DND-41 (cell line): ENCODE measurements at regions not wholly inside any gene's neighbourhood (a gene's known extent, or its start where the extent isn't known, plus 50 kb on each side); places are given as distances from the start of the nearest gene placed in this dataset.

Experiments
- ATAC-seq: fragments of 200-7000 bp; cut with Tn5 transposase; 3 replicates; pipeline ENCODE4 v1.9.1; 2021; ENCODE audit warnings: low read depth; ENCODE audit not compliant: insufficient read depth
- DNase-seq: peaks from one replicate; pipeline ENCODE4 v3.0.0-alpha.2; 2020
- H2AFZ ChIP-seq: 2 replicates; pipeline ENCODE4 v1.6.0; 2012; ENCODE audit warnings: low read depth, low read length
- H3K27ac ChIP-seq: 2 replicates; pipeline ENCODE4 v1.5.1; 2012; ENCODE audit warnings: low read length, inconsistent platforms
- H3K27me3 ChIP-seq: fragments of 200-600 bp; sonication (generic); 2 replicates; pipeline ENCODE4 v1.6.0; 2012; ENCODE audit warnings: low read length, mild to moderate bottlenecking, inconsistent platforms; ENCODE audit not compliant: insufficient read depth, poor library complexity
- H3K36me3 ChIP-seq: 2 replicates; pipeline ENCODE4 v1.5.1; 2012; ENCODE audit warnings: low read length, inconsistent platforms; ENCODE audit not compliant: insufficient read depth
- H3K4me1 ChIP-seq: 2 replicates; pipeline ENCODE4 v1.5.1; 2012; ENCODE audit warnings: mild to moderate bottlenecking, low read length; ENCODE audit not compliant: insufficient read depth
- H3K4me2 ChIP-seq: 2 replicates; pipeline ENCODE4 v1.6.0; 2012; ENCODE audit warnings: mild to moderate bottlenecking, moderate library complexity, low read length, inconsistent platforms; ENCODE audit not compliant: insufficient read depth
- H3K4me3 ChIP-seq, 2 experiments: fragments of 200-600 bp in 1 of 2; shearing (Covaris generic) in 1 of 2; 2 replicates each; pipeline ENCODE4 v1.5.1; 2012 to 2016; ENCODE audit warnings: inconsistent platforms in 2 of 2, low read length in 2 of 2, mild to moderate bottlenecking in 2 of 2, low read depth in 1 of 2, moderate library complexity in 1 of 2
- H3K79me2 ChIP-seq: 2 replicates; pipeline ENCODE4 v1.6.0; 2012; ENCODE audit warnings: low read length, inconsistent platforms; ENCODE audit not compliant: insufficient read depth
- H3K9ac ChIP-seq: 2 replicates; pipeline ENCODE4 v1.6.0; 2012; ENCODE audit warnings: low read depth, mild to moderate bottlenecking, inconsistent platforms, low read length, moderate library complexity
- H3K9me3 ChIP-seq: 2 replicates; pipeline ENCODE4 v1.5.1; 2012; ENCODE audit warnings: low read length, moderate library complexity, mild to moderate bottlenecking, inconsistent platforms; ENCODE audit not compliant: insufficient read depth, severe bottlenecking
- H4K20me1 ChIP-seq: 2 replicates; pipeline ENCODE4 v1.6.0; 2012; ENCODE audit warnings: low read length; ENCODE audit not compliant: insufficient read depth
- EZH2 ChIP-seq: IDR thresholded peaks from 3 replicates; pipeline ENCODE4 v1.6.1; 2012; ENCODE audit warnings: borderline replicate concordance, low read depth, mild to moderate bottlenecking, moderate library complexity, low read length, inconsistent platforms; ENCODE audit not compliant: severe bottlenecking
- TF ChIP-seq, protein P1 (sequence below): IDR thresholded peaks from 2 replicates; pipeline ENCODE4 v1.5.1; 2012; ENCODE audit warnings: borderline replicate concordance, low read length, moderate library complexity, mild to moderate bottlenecking; ENCODE audit not compliant: poor library complexity, severe bottlenecking; ENCODE audit errors: extremely low read depth

DNA sequence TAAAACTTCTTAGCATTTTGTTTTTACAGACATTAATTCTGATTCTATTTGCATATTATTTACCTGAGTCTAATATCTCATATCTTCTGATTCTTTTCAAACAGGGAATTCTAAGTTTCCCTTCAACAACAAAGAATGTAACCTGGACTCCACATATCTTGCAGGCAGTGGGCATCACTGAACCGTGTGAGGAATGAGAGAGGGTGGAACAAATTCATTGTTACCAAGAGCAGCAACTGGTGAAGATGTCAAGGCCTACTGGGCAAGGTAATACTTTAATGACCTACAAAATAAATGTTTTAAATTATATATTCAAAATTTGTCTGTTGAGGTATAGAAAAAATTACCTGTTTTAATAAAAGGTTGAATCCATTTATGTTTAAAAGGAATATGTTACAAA lies 455.3 kb upstream of the TUSC1 start:
- no peak for TF ChIP-seq EZH2
- TF ChIP-seq, protein P1, sequence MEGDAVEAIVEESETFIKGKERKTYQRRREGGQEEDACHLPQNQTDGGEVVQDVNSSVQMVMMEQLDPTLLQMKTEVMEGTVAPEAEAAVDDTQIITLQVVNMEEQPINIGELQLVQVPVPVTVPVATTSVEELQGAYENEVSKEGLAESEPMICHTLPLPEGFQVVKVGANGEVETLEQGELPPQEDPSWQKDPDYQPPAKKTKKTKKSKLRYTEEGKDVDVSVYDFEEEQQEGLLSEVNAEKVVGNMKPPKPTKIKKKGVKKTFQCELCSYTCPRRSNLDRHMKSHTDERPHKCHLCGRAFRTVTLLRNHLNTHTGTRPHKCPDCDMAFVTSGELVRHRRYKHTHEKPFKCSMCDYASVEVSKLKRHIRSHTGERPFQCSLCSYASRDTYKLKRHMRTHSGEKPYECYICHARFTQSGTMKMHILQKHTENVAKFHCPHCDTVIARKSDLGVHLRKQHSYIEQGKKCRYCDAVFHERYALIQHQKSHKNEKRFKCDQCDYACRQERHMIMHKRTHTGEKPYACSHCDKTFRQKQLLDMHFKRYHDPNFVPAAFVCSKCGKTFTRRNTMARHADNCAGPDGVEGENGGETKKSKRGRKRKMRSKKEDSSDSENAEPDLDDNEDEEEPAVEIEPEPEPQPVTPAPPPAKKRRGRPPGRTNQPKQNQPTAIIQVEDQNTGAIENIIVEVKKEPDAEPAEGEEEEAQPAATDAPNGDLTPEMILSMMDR: no peak
- Histone ChIP-seq H3K9me3 (no peaks in the 10 kb centered on the region), H2AFZ (no peak overlapping the region), H4K20me1 (no peaks in the 10 kb centered on the region), H3K79me2 (no peaks in the 10 kb centered on the region), H3K9ac (no peak overlapping the region), H3K4me3 (no peak overlapping the region), H3K27ac (no peak overlapping the region), H3K27me3 (no peaks in the 10 kb centered on the region), H3K4me1 (no peaks in the 10 kb centered on the region), H3K36me3 (no peaks in the 10 kb centered on the region), H3K4me2 (no peak overlapping the region)
- ATAC-seq: no peak
- no peak for DNase-seq

DNA sequence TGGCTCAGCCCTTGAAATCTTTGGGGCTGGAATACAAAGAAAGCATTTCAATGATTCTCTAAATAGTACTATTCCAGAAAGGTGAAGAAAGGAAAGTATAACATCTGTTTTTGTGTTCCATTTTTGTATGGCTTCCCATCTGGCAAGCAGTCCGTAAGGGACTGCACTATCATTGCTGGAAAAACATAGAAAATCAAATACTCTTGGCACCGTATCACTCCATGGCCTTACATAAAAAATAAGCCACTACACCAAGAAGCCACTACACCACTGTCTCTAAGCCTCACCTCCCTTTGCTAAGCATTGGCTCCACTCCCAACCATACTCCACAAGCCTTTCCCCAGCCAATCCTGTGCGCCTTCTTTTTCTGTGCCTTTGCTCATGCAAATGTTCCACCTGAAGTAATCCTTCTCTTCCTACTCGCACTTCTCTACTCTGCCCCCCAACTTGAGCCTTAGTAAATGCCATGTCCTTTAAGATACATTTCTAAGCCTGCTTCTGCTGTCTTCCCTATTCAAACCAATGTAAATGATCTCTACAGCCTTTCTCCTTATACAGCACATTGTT lies 454.6 kb upstream of the TUSC1 start:
- Histone ChIP-seq H3K36me3 (no peaks in the 10 kb centered on the region), H2AFZ (no peak overlapping the region), H3K4me2 (no peak overlapping the region), H3K9me3 (no peaks in the 10 kb centered on the region), H3K4me3 (no peak overlapping the region), H4K20me1 (no peaks in the 10 kb centered on the region), H3K27me3 (no peaks in the 10 kb centered on the region), H3K9ac (no peak overlapping the region), H3K4me1 (no peaks in the 10 kb centered on the region), H3K27ac (no peak overlapping the region), H3K79me2 (no peaks in the 10 kb centered on the region)
- no peak for DNase-seq
- no peak for ATAC-seq
- no peak for TF ChIP-seq EZH2
- TF ChIP-seq, protein P1: no peak

DNA sequence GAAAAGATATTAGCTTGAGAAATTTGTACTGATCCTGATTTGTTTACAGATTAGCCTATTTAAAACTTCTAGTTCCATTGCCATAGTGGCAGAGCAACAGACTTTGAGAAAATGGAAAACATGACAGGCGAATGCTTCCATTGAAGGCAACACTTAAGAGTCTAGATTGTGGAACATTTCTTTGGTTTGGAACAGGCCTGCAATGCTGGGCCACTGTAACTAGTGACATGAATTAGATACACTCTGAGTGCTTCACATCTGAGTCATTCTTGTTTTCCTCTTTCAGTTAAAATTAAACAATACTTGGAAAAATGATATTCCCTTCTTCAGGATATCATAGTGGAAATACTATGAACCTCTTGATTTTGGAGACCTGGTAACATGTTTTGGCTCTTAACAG lies 453.6 kb upstream of the TUSC1 start:
- Histone ChIP-seq H3K9ac (no peak overlapping the region), H2AFZ (no peak overlapping the region), H3K79me2 (no peaks in the 10 kb centered on the region), H3K27me3 (no peaks in the 10 kb centered on the region), H3K9me3 (no peaks in the 10 kb centered on the region), H3K27ac (no peak overlapping the region), H3K36me3 (no peaks in the 10 kb centered on the region), H4K20me1 (no peaks in the 10 kb centered on the region), H3K4me2 (no peak overlapping the region), H3K4me1 (no peaks in the 10 kb centered on the region), H3K4me3 (no peak overlapping the region)
- no peak for TF ChIP-seq EZH2
- TF ChIP-seq, protein P1: no peak
- ATAC-seq: no peak
- DNase-seq: no peak

DNA sequence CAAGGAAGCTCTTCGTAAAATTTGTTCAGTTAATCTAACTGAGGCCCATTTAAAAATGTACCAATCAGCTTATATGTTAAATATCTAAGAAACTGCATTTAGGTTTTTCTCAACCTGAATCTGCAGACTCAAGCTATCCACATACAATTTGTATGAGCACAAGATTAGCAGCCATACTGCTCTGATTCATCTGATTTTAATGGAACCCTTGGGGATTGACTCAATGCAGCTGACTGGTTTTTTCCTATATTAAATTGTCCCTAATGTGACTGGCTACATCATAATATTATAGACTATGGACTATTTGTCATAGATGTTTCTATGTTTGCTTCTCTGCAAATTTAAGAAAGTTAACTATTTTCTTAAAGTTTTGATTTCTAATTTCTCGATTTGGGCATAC lies 451.0 kb upstream of the TUSC1 start:
- Histone ChIP-seq H3K79me2 (no peaks in the 10 kb centered on the region), H3K9ac (no peak overlapping the region), H3K4me3 (no peak overlapping the region), H3K4me2 (no peak overlapping the region), H3K27ac (no peak overlapping the region), H2AFZ (no peak overlapping the region), H4K20me1 (no peaks in the 10 kb centered on the region), H3K9me3 (no peaks in the 10 kb centered on the region), H3K4me1 (no peaks in the 10 kb centered on the region), H3K36me3 (no peaks in the 10 kb centered on the region), H3K27me3 (no peaks in the 10 kb centered on the region)
- DNase-seq: no peak
- TF ChIP-seq, protein P1: no peak
- no peak for TF ChIP-seq EZH2
- no peak for ATAC-seq
